Peyer's patch (tissue), 4 donors: ENCODE measurements at regions not wholly inside any gene's neighbourhood (a gene's known extent, or its start where the extent isn't known, plus 50 kb on each side); places are given as distances from the start of the nearest gene placed in this dataset.

Source experiments
- POLR2A ChIP-seq, 2 donors: fragments of 450-650 bp; IDR thresholded peaks; one replicate each; pipeline ENCODE4 v1.5.1; 2017; ENCODE audit warnings: antibody characterized with exemption in 2 of 2, mild to moderate bottlenecking in 2 of 2, moderate library complexity in 2 of 2
- TF ChIP-seq, protein P1 (sequence below), 6 experiments: fragments of 450-650 bp in 4 of 6; fragments of 200-600 bp in 2 of 6; sonication (generic) in 1 of 6; IDR thresholded peaks; one replicate each; pipeline ENCODE4 v1.5.1; 2017 to 2019; ENCODE audit warnings: antibody characterized with exemption in 6 of 6, mild to moderate bottlenecking in 3 of 6, moderate library complexity in 1 of 6

DNA sequence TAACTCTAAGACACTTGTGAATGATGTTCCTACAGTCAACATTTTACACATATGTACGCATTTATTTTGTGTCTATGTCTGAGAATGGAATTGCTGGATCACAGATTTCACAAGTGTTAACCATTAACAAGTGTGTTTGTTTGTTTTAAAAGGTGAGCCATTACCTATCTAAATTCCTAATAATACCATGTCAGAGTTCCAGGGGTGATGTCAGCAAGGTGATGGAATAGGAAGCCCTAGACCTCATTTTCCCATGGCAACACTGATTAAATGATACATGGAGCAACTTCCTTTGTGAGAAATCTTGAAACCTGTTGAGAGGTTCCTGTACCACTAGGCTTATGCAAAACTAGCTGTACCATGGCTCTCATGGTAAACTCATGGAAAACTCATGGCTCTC is 309.7 kb downstream of the CYLC2 start:
- TF ChIP-seq, protein P1, sequence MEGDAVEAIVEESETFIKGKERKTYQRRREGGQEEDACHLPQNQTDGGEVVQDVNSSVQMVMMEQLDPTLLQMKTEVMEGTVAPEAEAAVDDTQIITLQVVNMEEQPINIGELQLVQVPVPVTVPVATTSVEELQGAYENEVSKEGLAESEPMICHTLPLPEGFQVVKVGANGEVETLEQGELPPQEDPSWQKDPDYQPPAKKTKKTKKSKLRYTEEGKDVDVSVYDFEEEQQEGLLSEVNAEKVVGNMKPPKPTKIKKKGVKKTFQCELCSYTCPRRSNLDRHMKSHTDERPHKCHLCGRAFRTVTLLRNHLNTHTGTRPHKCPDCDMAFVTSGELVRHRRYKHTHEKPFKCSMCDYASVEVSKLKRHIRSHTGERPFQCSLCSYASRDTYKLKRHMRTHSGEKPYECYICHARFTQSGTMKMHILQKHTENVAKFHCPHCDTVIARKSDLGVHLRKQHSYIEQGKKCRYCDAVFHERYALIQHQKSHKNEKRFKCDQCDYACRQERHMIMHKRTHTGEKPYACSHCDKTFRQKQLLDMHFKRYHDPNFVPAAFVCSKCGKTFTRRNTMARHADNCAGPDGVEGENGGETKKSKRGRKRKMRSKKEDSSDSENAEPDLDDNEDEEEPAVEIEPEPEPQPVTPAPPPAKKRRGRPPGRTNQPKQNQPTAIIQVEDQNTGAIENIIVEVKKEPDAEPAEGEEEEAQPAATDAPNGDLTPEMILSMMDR (IDR thresholded peaks at IDR 0.05) = no peak
- TF ChIP-seq POLR2A (IDR thresholded peaks at IDR 0.05) = no peak
